Mesenteric fat pad (tissue), 1 donor: ENCODE measurements at regions not wholly inside any gene's neighbourhood (a gene's known extent, or its start where the extent isn't known, plus 50 kb on each side); places are given as distances from the start of the nearest gene placed in this dataset.
"Not testable (repeated sequence)": the region's sequence is repeated elsewhere in the genome, so short reads cannot be mapped to it uniquely, and the experiment has no call there.

Experiments used
- DNase-seq: peaks from one replicate; pipeline ENCODE4 v3.0.0-alpha.2; 2020; ENCODE audit warnings: low spot score
- donor health status: DM: yes; HTN: yes; CAD: no.

DNA sequence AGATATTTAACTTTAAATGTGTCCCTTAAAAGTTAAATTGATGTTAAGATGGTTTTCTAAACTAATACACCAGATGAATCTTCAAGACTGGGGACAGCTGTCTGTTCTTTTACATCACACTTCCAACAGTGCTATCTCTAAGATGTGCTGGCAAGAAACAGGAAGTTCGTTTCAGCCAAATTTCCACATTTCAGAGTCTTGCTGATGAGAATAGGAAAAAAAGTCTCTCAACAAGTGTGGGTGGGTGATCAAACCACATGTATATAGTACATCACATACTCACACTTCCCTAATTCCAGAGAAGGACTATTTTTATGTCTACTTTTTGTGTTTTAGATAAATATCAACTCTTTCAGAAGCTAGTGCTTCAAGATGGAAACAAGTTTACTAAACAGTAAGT lies 1712.8 kb upstream of the TMEFF2 start:
- DNase-seq: no peak

- no peak for DNase-seq
Measured at GRCh38 chr2:193900292-193900691, 1705.6 kb upstream of the TMEFF2 start.

DNA sequence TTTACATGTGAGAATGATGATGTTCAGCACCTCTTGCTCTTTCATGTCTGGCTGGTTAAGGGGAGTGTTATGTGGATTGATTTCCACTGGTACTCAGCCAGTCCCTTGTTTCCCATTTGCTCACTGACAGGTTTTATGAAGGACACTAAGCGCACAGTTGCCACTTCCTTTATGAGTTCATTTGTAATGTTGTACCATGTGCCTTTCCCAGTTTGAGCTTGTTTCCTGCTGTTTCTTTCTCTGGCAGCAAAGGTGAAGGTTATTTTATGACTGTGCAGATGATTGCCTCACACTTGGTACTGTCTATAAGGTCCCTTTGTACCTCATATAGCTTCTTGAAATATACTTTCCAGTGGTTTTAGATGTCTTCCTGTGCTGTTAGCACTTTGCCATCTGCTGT lies 1700.5 kb upstream of the TMEFF2 start:
- DNase-seq: no peak

DNA sequence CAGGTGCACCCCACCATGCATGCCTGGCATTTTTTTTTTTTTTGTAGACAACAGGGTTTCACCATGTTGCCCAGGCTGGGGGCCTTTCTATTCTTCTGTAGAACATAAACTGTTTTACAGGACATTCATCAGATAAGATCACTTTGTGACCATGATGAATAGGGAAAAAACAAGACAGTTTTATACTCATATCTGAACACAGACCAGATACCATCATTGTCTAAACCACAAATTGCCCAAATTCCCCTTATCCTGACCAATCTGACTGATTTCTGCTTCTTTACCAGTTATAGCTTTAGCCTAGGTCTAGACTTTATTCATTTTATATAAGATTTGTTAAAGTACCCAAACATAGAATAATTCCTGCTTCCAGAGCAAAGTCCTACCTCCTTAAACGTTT lies 1699.3 kb upstream of the TMEFF2 start:
- no peak for DNase-seq

DNA sequence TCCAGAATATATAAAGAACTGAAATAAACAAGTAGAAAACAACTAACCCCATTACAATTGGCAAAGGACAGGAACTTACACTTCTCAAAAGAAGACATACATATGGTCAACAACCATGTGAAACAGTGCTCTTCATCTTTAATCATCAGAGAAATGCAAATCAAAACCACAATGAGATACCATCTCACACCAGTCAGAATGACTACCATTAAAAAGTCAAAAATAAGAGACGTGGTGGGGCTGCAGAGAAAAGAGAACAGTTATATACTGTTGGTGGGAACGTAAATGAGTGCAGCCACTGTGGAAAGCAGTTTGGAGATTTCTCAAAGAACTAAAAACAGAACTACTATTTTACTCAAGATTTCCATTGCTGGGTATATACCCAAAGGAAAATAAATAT lies 1696.3 kb upstream of the TMEFF2 start:
- no peak for DNase-seq

DNA sequence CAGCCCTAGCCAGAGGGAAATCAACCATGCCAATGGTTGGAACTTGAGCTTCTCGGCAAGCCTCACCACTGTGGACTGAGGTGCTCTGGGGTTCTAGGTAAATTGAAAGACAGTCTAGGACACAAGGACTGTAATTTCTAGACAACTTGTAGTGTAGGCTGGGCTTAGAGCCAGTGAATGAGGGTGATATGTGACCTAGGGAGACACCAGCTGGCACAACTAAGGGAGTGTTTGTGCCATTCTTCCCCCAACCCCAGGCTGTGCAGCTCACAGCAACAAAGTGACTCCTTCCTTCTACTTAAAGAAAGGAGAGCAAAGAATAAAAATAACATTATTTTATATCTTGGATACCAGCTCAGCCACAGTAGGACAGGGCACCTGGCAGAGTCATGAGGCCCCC lies 1690.7 kb upstream of the TMEFF2 start:
- no peak for DNase-seq

DNA sequence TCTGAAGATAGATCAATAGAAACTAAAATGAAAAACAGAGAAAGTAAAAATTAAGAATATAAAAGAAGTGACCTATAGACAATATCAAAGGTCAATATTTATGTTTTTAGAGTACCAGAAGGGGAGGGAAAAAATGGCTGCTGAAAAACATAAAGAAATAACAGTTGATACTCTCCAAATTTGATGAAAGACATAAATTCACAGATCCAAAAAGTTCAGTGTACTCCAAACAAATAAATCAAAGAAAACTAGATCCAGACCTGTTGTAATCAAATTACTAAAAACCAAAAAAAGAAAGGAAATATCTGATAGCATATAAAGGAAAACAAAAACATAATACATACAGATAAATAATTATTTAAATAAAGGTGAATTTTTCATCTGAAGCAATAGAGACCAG lies 1689.1 kb upstream of the TMEFF2 start:
- no peak for DNase-seq

DNA sequence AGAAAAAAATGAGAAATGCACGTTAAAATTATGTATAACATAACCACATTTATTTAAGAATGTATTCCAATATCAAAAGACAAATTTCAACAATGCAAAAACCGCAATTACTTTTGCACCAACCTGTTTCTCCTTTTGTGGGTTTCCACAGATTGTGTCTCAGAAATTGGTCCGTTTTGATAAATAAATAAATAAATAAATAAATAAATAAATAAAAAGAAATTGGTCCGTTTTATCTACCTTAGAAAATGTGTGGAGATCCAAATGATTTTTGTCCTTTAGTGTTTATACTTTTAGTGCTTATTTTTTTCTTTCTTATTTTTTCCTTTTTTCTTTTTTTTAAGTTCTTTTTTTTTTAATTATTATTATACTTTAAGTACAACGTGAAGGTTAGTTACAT lies 1682.2 kb upstream of the TMEFF2 start:
- DNase-seq: no peak

- DNase-seq: no peak
Measured at GRCh38 chr2:193869564-193869963, 1674.8 kb upstream of the TMEFF2 start.

- DNase-seq: no peak
Measured at GRCh38 chr2:193868833-193869232, 1674.1 kb upstream of the TMEFF2 start.

DNA sequence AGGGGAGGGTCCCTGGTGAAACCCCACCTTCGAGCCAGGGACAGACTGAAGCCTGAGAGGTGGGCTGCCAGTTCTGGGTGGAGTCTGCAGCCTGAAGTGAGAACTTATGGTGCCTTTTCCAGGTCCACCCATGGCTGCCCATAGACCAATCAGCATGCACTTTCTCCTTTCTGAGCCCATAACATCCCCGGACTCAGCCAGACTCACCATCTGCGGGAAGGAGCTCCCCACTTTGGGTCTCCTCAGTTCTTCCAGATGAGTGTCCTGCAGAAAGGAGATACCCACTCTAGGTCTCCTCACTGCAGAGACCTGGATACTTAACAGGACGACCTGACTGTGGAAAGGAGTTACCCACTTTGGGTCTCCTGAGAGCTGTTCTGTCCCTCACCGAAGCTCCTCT lies 1673.4 kb upstream of the TMEFF2 start:
- DNase-seq: no peak

DNA sequence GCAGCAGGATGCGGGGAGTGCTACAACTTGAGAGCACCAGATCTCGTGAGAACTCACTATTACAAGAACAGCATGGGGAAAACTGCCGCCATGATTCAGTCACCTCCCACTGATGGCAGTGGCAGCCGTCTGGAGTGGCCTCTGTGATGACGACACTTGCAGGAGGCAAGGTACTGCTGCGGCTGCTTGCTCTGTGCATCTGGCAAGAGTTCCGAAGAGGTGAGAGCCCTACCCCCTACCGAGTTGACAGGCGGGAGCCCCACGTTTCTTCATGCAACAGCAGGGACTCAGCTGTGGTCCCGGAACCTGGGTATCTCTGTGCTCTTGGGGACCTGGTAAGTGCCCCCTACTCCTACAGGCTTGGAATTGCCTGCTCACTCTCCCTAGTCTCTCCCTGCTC lies 1672.7 kb upstream of the TMEFF2 start:
- DNase-seq: no peak

DNA sequence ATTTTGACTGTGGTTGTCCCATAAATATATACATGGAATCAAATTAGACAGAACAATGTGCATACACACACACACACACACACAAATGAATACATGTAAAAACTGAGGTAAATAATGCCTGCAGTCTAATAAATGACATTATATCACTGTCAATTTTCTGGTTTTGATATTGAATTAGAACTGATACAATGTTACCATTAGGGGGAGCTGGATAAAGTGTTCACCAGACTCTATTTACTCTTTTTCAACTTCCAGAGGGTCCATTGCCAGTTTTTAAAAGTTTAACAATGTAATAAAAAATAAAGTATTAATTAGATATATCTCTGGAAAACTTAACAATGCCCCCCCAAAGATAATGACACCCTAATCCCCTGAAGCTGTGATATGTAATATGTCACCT lies 1666.8 kb upstream of the TMEFF2 start:
- no peak for DNase-seq

GRCh38 chr2:193847991-193848390 lies 1653.3 kb upstream of the TMEFF2 start:
- DNase-seq: no peak

DNA sequence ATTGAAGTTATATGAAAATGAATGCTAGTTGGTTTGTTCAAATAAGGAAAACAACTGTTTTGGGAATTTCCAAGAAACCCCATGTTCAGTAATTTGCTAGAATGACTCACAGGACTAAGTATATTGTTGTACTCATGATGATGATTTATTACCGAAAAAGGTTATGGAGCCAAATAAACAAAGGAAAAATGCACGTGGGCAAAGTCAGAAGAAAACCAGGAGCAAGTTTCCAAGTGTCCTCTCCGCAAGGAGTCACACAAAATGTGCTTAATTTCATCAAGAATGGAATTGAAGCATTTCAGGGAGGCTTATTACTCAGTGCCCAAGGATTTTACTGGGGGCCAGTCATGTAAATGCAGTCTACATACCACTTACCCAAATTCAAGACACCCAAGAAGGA lies 1652.4 kb upstream of the TMEFF2 start:
- no peak for DNase-seq

DNA sequence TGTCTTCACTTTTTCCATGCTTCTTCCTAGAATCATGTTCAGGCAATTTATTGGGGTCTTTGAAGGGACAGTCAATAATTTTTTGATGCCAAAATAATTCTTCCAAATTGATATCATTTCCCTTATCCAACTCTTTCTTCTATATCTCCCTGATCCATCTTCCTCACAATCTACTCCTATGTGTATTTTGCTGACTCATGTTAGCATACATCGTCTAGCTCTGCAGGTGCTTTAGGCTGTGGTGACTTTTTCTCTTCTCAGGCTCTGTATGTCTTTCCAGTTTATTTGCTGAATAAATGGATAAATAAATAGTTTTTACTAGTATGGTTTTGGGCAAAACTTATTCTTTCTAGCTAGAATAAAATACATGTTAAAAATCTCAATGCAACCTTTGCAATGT lies 1650.9 kb upstream of the TMEFF2 start:
- DNase-seq: no peak

- DNase-seq: no peak
Measured at GRCh38 chr2:193843675-193844074, 1648.9 kb upstream of the TMEFF2 start.

- DNase-seq: no peak
Measured at GRCh38 chr2:193841384-193842150, 1646.8 kb upstream of the TMEFF2 start.

DNA sequence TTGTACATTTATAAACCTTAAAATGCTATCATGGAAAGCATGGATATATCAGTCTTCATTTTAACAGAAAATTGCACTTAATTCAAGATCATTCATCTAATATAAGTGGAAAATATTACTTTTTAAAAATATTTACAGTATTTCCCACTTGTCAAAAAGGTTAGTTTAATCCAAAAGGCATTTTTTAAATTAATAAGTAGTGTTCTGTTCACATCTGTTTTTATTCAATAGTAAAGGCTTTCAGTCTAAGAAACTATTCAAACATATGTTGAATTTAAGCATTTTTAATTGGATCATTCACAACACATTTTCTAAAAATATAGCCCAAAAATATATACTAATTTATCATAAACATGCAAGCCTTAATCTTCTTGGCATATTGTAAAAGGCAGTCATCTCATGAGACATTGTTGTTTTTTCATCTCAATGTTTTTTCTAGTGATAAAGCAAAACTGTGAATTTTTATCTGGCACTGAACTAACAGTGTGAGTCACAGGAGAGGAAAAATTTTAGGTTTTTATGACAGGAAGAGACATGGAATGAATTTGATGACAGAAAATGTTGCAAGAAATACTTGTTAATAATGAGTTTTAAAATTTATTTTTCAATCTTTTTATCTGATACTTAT lies 1642.5 kb upstream of the TMEFF2 start:
- no peak for DNase-seq

GRCh38 chr2:193836424-193837006 lies 1641.8 kb upstream of the TMEFF2 start:
- DNase-seq: peak; percentile 78

DNA sequence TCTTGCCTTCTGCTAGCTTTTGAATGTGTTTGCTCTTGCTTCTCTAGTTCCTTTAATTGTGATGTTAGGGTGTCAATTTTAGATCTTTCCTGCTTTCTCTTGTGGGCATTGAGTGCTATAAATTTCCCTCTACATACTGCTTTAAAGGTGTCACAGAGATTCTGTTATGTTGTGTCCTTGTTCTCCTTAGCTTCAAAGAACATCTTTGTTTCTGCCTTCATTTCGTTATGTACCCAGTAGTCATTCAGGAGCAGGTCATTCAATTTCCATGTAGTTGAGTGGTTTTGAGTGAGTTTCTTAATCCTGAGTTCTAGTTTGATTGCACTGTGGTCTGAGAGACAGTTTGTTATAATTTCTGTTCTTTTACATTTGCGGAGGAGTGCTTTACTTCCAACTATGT lies 1639.2 kb upstream of the TMEFF2 start:
- not testable (repeated sequence) for DNase-seq

DNA sequence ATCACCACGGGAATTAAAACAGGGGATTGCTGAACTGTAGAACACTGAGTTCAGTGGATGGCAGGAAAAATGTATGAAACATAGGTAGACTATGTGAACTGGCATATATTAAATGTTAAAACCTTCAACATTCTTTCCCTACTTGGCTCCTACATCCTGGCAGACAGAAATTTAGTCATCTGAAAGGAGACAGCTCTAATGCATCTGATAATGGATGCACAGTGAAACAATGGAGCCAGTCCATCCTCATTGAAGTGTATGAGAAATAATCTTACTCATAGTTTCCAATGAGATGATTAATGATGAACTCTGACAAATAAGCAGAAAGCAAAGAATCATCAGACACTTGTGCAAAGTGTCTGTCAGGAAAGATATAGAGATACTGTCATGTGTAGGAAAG lies 1629.7 kb upstream of the TMEFF2 start:
- no peak for DNase-seq
